ENCODE measurements at regions not wholly inside any gene's neighbourhood (a gene's known extent, or its start where the extent isn't known, plus 50 kb on each side); places are given as distances from the start of the nearest gene placed in this dataset.

- TF ChIP-seq, protein P1, sequence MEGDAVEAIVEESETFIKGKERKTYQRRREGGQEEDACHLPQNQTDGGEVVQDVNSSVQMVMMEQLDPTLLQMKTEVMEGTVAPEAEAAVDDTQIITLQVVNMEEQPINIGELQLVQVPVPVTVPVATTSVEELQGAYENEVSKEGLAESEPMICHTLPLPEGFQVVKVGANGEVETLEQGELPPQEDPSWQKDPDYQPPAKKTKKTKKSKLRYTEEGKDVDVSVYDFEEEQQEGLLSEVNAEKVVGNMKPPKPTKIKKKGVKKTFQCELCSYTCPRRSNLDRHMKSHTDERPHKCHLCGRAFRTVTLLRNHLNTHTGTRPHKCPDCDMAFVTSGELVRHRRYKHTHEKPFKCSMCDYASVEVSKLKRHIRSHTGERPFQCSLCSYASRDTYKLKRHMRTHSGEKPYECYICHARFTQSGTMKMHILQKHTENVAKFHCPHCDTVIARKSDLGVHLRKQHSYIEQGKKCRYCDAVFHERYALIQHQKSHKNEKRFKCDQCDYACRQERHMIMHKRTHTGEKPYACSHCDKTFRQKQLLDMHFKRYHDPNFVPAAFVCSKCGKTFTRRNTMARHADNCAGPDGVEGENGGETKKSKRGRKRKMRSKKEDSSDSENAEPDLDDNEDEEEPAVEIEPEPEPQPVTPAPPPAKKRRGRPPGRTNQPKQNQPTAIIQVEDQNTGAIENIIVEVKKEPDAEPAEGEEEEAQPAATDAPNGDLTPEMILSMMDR (conservative IDR thresholded peaks at IDR 0.05; ENCODE audit: control insufficient read depth, insufficient read depth, low read depth, low read length) = no peak
- H3K4me3 ChIP-seq (ENCODE audit: control insufficient read depth, low read depth, low read length) = no peak overlapping the region
- DNase-seq (ENCODE audit: low read depth) = no peak
Measured at GRCh38 chr20:11352041-11352440, 565.7 kb upstream of the BTBD3 start.

GRCh38 chr20:11354846-11355245 is 562.8 kb upstream of the BTBD3 start:
- DNase-seq (ENCODE audit: low read depth) = no peak
- TF ChIP-seq, protein P1 (conservative IDR thresholded peaks at IDR 0.05; ENCODE audit: control insufficient read depth, insufficient read depth, low read depth, low read length) = no peak
- no peak overlapping the region for H3K4me3 ChIP-seq (ENCODE audit: control insufficient read depth, low read depth, low read length)

DNA sequence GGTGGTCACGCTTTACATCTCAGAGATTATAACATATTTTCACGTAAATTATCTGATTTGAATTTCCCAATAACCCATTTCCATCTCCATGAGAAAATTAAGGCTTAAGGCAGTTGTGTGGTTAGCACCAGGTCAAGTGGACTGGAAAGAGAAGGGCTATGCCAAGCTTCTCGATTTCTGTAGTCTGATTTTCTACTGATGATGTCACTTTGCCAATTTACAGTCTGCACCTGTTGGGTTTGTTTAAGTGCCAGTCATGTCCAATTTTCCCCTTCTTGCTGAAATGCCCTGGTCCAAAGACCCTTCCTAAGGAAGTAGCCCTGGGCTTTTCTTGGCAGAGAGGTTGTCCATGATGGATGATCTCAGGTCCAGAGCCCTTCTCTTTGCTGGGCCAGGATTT is 562.3 kb upstream of the BTBD3 start:
- DNase-seq (ENCODE audit: low read depth) = no peak
- TF ChIP-seq, protein P1 (conservative IDR thresholded peaks at IDR 0.05; ENCODE audit: control insufficient read depth, insufficient read depth, low read depth, low read length) = no peak
- H3K4me3 ChIP-seq (ENCODE audit: control insufficient read depth, low read depth, low read length) = no peak overlapping the region

GRCh38 chr20:11356061-11356460 is 561.6 kb upstream of the BTBD3 start:
- TF ChIP-seq, protein P1 (conservative IDR thresholded peaks at IDR 0.05; ENCODE audit: control insufficient read depth, insufficient read depth, low read depth, low read length) = no peak
- H3K4me3 ChIP-seq (ENCODE audit: control insufficient read depth, low read depth, low read length) = no peak overlapping the region
- no peak for DNase-seq (ENCODE audit: low read depth)

GRCh38 chr20:11362450-11362849 is 555.2 kb upstream of the BTBD3 start:
- H3K4me3 ChIP-seq (ENCODE audit: control insufficient read depth, low read depth, low read length) = no peak overlapping the region
- DNase-seq (ENCODE audit: low read depth) = no peak
- TF ChIP-seq, protein P1 (conservative IDR thresholded peaks at IDR 0.05; ENCODE audit: control insufficient read depth, insufficient read depth, low read depth, low read length) = no peak

DNA sequence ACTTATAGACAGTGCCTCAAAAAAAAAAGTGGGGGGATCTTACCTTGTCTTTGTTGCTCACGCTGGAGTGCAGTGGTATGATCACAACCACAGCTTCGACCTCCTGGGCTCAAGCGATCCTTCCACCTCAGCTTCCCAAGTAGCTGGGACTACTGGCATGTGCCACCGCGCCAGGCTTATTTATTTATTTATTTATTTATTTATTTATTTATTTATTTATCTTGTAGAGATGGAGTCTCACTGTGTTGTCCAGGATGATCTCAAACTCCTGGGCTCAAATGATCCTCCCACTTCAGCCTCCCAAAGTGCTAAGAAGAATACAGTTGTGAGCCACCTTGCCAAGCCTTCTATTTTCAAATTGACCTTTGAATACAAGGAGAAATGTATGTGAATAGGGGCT is 553.0 kb upstream of the BTBD3 start:
- no peak for DNase-seq (ENCODE audit: low read depth)
- TF ChIP-seq, protein P1 (conservative IDR thresholded peaks at IDR 0.05; ENCODE audit: control insufficient read depth, insufficient read depth, low read depth, low read length) = no peak
- H3K4me3 ChIP-seq (ENCODE audit: control insufficient read depth, low read depth, low read length) = no peak overlapping the region

GRCh38 chr20:11366660-11367059 is 551.0 kb upstream of the BTBD3 start:
- DNase-seq (ENCODE audit: low read depth) = no peak
- TF ChIP-seq, protein P1 (conservative IDR thresholded peaks at IDR 0.05; ENCODE audit: control insufficient read depth, insufficient read depth, low read depth, low read length) = no peak
- H3K4me3 ChIP-seq (ENCODE audit: control insufficient read depth, low read depth, low read length) = no peak overlapping the region

Data from fibroblast of mammary gland (primary cell).